SJSA1 (cell line): ENCODE measurements at regions not wholly inside any gene's neighbourhood (a gene's known extent, or its start where the extent isn't known, plus 50 kb on each side); places are given as distances from the start of the nearest gene placed in this dataset.
"Not testable (repeated sequence)": the region's sequence is repeated elsewhere in the genome, so short reads cannot be mapped to it uniquely, and the experiment has no call there.

Experiments used
- DNase-seq, 2 experiments: peaks; one replicate each; pipeline ENCODE4 v3.0.0-alpha.2; 2015 to 2020; ENCODE audit warnings: low spot score in 2 of 2, low read depth in 1 of 2
- H3K27ac ChIP-seq: fragments of 250-450 bp; sonication (Bioruptor Pico); 2 replicates; pipeline ENCODE4 v1.5.1; 2020; ENCODE audit warnings: mild to moderate bottlenecking, moderate library complexity
- H3K27me3 ChIP-seq: fragments of 250-450 bp; sonication (Bioruptor Pico); replicated peaks from 2 replicates; pipeline ENCODE4 v1.5.1; 2020; ENCODE audit warnings: mild to moderate bottlenecking, moderate library complexity
- H3K36me3 ChIP-seq: fragments of 250-450 bp; sonication (Bioruptor Pico); 2 replicates; pipeline ENCODE4 v1.5.1; 2020; ENCODE audit warnings: mild to moderate bottlenecking
- H3K4me1 ChIP-seq: fragments of 250-450 bp; sonication (Bioruptor Pico); replicated peaks from 2 replicates; pipeline ENCODE4 v1.6.1; 2021; ENCODE audit warnings: mild to moderate bottlenecking
- H3K4me3 ChIP-seq: fragments of 250-450 bp; sonication (Bioruptor Pico); 2 replicates; pipeline ENCODE4 v1.5.1; 2020; ENCODE audit warnings: mild to moderate bottlenecking
- H3K9me3 ChIP-seq: fragments of 250-450 bp; sonication (Bioruptor Pico); replicated peaks from 2 replicates; pipeline ENCODE4 v1.5.1; 2020; ENCODE audit warnings: mild to moderate bottlenecking

- H3K27me3 ChIP-seq, H3K4me3 ChIP-seq, H3K4me1 ChIP-seq, H3K9me3 ChIP-seq, H3K27ac ChIP-seq, H3K36me3 ChIP-seq, DNase-seq: not testable (repeated sequence)
These were observed 148.1 kb upstream of the SMIM31 start for GRCh38 chr4:164605791-164606190.

- Histone ChIP-seq H3K9me3 (0 out of 2 replicates have a peak, but pooled peaks cover 4% of the 10 kb centered on the region), H3K27me3 (no peaks in the 10 kb centered on the region), H3K27ac (no peak overlapping the region), H3K4me3 (no peak overlapping the region), H3K36me3 (no peaks in the 10 kb centered on the region), H3K4me1 (no peaks in the 10 kb centered on the region)
- DNase-seq, result no peak
These were observed 147.5 kb upstream of the SMIM31 start for GRCh38 chr4:164606478-164606877.

DNA sequence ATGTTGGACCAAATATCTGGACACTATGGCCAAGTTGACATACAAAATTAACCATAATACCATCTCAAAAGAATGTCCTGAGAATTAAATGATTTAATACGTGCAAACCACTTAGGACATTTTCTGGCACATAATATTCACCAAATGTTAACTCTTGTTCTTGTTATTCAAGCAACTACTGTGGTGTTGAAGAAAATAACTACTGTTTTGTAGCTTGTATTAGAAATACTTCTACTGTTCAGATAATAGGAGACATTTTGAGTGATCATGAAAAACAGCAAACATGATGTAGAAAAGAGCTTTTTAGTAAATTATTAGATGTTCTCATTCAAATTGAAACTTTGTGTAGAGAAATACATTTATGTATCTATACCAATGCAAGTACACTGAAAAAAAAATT is 140.7 kb upstream of the SMIM31 start:
- no peak overlapping the region for H3K27ac ChIP-seq
- no peaks in the 10 kb centered on the region for H3K9me3 ChIP-seq
- no peaks in the 10 kb centered on the region for H3K4me1 ChIP-seq
- no peak overlapping the region for H3K4me3 ChIP-seq
- no peaks in the 10 kb centered on the region for H3K27me3 ChIP-seq
- H3K36me3 ChIP-seq, result no peaks in the 10 kb centered on the region
- no peak for DNase-seq

GRCh38 chr4:164613792-164614191 is 140.1 kb upstream of the SMIM31 start:
- no peak overlapping the region for H3K4me3 ChIP-seq
- H3K27me3 ChIP-seq, result no peaks in the 10 kb centered on the region
- H3K27ac ChIP-seq, result no peak overlapping the region
- no peaks in the 10 kb centered on the region for H3K36me3 ChIP-seq
- no peaks in the 10 kb centered on the region for H3K9me3 ChIP-seq
- H3K4me1 ChIP-seq, result no peaks in the 10 kb centered on the region
- DNase-seq, result no peak

DNA sequence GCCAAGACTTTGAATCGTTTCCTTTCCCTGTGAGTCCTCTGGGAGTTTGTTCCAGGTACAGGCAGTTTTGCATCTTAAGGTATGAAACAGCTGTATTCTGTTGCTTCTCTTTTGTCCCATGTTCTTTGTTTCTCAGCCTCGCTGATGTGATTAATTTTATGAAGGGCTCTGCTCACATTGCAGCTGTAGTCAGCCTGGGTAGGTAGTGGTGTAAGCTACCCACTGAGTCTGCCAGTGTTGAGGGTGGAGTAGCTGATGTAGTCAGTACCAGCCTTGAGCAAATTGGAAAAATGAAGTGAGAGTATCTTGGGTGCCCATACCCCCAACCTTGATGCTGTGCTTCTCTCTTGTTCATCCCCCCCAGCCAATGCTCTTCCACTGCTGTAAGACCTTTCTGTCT is 139.6 kb upstream of the SMIM31 start:
- no peaks in the 10 kb centered on the region for H3K4me1 ChIP-seq
- H3K27ac ChIP-seq, result no peak overlapping the region
- H3K36me3 ChIP-seq, result no peaks in the 10 kb centered on the region
- no peaks in the 10 kb centered on the region for H3K9me3 ChIP-seq
- DNase-seq, result no peak
- H3K27me3 ChIP-seq, result no peaks in the 10 kb centered on the region
- no peak overlapping the region for H3K4me3 ChIP-seq

DNA sequence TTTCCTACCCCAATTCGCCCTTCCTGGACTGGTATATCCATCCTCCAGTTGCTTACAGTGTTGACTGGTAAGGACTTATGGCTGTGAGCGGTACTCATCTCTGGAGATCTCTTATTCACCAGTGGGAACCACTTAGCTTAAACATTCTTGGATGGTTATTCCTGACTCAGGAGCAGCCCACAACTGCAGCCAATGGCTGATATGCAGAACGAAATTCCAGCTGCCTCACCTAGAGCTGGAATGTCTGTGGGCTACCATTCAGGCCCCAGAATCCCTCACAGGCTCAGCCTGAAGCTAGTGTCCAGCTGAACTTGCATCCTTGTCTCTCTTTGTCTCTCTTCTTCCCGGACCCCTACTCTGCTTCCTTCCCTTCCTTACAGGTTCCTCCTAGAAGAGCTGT is 138.9 kb upstream of the SMIM31 start:
- no peak overlapping the region for H3K4me3 ChIP-seq
- no peak for DNase-seq
- H3K4me1 ChIP-seq, result no peaks in the 10 kb centered on the region
- no peak overlapping the region for H3K27ac ChIP-seq
- no peaks in the 10 kb centered on the region for H3K9me3 ChIP-seq
- no peaks in the 10 kb centered on the region for H3K27me3 ChIP-seq
- H3K36me3 ChIP-seq, result no peaks in the 10 kb centered on the region

- no peaks in the 10 kb centered on the region for H3K9me3 ChIP-seq
- H3K27me3 ChIP-seq, result no peaks in the 10 kb centered on the region
- H3K36me3 ChIP-seq, result no peaks in the 10 kb centered on the region
- no peaks in the 10 kb centered on the region for H3K4me1 ChIP-seq
- DNase-seq, result no peak
- no peak overlapping the region for H3K4me3 ChIP-seq
- H3K27ac ChIP-seq, result no peak overlapping the region
These were observed 138.0 kb upstream of the SMIM31 start for GRCh38 chr4:164615964-164616363.

DNA sequence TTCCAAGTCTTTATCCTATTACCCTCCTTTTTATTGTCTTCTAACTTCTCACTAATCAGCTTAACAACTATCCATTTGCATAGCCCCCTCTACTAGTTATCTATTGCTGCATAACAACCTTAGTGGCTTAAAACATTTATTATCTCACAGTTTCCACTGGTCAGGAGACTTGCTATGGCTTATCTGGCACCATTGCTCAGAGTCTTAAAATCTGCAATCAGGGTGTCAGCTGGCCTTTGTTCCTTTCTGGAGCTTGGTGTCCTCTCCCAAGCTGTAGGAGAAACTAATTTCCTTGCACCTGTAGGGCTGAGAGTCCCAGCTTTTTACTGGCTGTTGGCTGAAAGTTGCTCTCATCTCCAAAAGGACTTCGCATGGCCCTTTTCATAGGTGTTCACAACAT is 137.0 kb upstream of the SMIM31 start:
- Histone ChIP-seq H3K36me3 (no peaks in the 10 kb centered on the region), H3K27me3 (no peaks in the 10 kb centered on the region), H3K4me1 (no peaks in the 10 kb centered on the region), H3K27ac (no peak overlapping the region), H3K9me3 (no peaks in the 10 kb centered on the region), H3K4me3 (no peak overlapping the region)
- no peak for DNase-seq

DNA sequence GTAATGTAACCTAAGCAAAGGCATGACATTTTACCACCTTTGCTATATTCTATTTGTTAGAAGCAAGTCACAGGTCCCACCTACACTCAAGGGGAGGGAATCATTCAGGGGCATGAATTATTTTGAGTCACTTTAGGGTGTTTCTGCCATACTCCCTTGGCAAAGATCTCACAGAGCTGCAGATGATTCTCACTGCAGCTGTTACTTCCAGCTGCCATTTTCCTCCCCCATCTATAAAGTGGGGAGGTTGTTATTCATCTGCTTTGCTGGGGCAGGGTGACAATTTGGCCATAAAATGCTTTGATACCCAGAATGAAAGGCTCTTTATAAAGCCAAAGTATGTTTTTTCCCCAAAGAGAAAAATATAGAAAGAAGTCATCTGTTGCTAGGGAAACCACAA is 136.5 kb upstream of the SMIM31 start:
- no peak for DNase-seq

DNA sequence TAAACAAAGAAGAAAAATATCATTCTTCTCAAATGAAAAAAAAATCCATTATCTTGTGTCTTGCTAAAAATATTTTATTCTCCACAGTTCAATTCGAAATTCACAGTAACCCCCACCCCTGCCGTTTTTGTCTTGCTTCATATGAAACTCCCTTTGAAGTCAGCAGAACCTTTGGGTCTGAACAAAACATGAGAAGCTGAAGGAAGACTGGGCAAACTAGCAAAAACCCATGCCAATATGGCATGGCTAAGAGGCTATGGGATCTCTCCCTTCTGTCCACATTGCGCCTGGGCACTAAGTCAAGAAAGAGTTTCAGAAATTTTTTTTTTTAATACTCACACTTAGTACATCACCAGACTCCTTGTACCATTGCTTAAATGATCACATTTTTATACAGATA is 136.0 kb upstream of the SMIM31 start:
- Histone ChIP-seq H3K4me1 (no peaks in the 10 kb centered on the region), H3K36me3 (no peaks in the 10 kb centered on the region), H3K9me3 (no peaks in the 10 kb centered on the region), H3K27ac (no peak overlapping the region), H3K4me3 (no peak overlapping the region), H3K27me3 (no peaks in the 10 kb centered on the region)
- DNase-seq, result no peak

More for the DNA sequence above, 136.5 kb upstream of the SMIM31 start:
- H3K27me3 ChIP-seq, result no peaks in the 10 kb centered on the region
- no peaks in the 10 kb centered on the region for H3K9me3 ChIP-seq
- no peak overlapping the region for H3K27ac ChIP-seq
- no peaks in the 10 kb centered on the region for H3K4me1 ChIP-seq
- H3K36me3 ChIP-seq, result no peaks in the 10 kb centered on the region
- no peak overlapping the region for H3K4me3 ChIP-seq

DNA sequence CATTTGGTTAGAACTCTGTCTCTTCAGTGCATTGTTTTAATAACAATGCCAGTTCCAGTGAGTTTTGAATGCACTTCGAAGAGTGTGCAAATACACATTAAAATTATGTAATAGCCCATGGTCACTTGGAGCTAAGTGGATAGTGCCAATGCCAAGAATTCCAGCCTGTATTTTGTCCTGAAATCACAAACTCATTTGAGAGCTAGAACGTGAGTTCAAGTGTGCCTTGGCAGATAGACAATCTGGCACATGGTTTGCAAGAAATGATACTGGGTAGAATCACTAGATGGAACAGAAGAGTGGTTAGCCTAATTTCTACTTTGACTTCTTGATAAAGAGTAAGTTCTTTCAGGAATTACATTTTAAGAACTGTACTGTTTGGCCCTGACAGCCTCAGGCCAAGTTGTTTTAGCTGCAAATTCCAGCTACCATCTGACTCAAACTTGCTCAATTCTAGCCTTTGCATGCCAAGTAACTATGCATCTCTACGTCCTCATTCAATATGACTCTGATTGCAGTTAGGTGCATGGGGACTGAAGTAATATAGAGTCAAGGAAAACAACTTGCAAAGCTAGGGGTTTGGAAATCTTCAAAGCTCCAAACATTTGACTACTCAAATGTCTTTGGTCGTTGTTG is 131.9 kb upstream of the SMIM31 start:
- DNase-seq, result no peak
- Histone ChIP-seq H3K27ac (no peak overlapping the region), H3K27me3 (no peaks in the 10 kb centered on the region), H3K4me1 (no peaks in the 10 kb centered on the region), H3K4me3 (no peak overlapping the region), H3K36me3 (no peaks in the 10 kb centered on the region), H3K9me3 (no peaks in the 10 kb centered on the region)

- no peaks in the 10 kb centered on the region for H3K9me3 ChIP-seq
- no peak overlapping the region for H3K27ac ChIP-seq
- no peaks in the 10 kb centered on the region for H3K27me3 ChIP-seq
- no peaks in the 10 kb centered on the region for H3K36me3 ChIP-seq
- H3K4me1 ChIP-seq, result no peaks in the 10 kb centered on the region
- no peak overlapping the region for H3K4me3 ChIP-seq
- no peak for DNase-seq
These were observed 130.8 kb upstream of the SMIM31 start for GRCh38 chr4:164623099-164623498.

DNA sequence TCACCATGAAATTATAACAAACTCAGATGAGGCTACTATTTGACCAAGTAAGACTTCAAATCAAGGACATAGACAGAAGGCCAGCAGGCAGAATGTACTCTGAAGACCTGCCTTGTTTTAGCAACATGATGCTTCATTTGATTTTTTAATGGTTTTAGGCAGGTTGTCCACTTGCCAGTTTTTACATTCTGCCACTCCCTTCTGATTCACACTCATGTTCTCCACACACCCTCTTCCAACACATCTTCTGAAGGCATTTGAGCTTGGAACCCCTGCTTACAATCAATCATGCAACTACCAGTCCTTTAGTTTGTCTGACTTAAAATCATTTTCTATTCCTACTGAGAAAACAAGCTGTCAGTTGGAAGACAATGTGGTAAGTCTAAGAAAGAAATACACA is 114.9 kb upstream of the SMIM31 start:
- no peak overlapping the region for H3K27ac ChIP-seq
- no peaks in the 10 kb centered on the region for H3K4me1 ChIP-seq
- no peak overlapping the region for H3K4me3 ChIP-seq
- no peaks in the 10 kb centered on the region for H3K36me3 ChIP-seq
- no peaks in the 10 kb centered on the region for H3K9me3 ChIP-seq
- DNase-seq, result no peak
- H3K27me3 ChIP-seq, result no peaks in the 10 kb centered on the region

GRCh38 chr4:164648151-164648848 is 105.6 kb upstream of the SMIM31 start:
- no peaks in the 10 kb centered on the region for H3K9me3 ChIP-seq
- no peaks in the 10 kb centered on the region for H3K36me3 ChIP-seq
- no peaks in the 10 kb centered on the region for H3K4me1 ChIP-seq
- no peaks in the 10 kb centered on the region; the same call in 1 of the 2 replicates for H3K27me3 ChIP-seq
- no peak overlapping the region for H3K4me3 ChIP-seq
- DNase-seq, result no peak
- no peak overlapping the region for H3K27ac ChIP-seq

GRCh38 chr4:164648849-164649212 is 105.1 kb upstream of the SMIM31 start:
- no peak for DNase-seq
- H3K9me3 ChIP-seq, result no peaks in the 10 kb centered on the region
- no peaks in the 10 kb centered on the region; the same call in 1 of the 2 replicates for H3K27me3 ChIP-seq
- H3K27ac ChIP-seq, result no peak overlapping the region
- H3K4me1 ChIP-seq, result no peaks in the 10 kb centered on the region
- H3K4me3 ChIP-seq, result no peak overlapping the region
- H3K36me3 ChIP-seq, result no peaks in the 10 kb centered on the region
